ENCODE measurements at regions not wholly inside any gene's neighbourhood (a gene's known extent, or its start where the extent isn't known, plus 50 kb on each side); places are given as distances from the start of the nearest gene placed in this dataset.

DNA sequence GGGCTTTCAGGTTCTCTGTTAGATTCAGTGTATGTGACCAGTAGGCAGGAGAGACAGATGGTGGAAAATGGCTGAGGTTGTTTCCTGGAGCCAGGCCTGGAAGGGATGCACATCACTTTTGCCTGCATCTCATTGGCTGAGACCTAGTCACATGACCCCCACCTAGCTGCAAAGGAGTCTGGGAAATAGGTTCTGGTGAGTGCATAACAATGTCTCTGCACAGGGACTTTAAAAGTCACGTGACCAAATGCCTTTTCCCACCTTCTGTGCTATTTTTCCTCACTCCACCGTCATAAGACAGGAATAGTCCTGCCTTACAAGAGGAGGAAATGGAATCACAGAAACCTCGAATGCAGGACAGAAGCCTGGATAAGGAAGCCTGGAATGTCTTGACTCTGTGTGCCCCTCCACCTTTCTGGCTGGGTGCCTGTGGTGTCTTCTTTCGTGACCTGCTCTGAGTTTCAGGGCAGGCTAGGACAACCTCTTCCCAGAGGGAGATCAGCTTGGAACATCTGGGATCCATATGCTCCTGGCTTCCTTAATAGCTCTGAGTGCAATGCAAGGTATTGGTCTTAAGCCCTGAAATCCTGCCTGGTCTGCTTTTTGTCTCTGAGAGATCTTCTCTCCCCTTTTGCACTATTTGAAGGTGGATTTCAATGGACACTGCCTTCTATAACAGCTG is 139.9 kb upstream of the ZNF438 start:
- H3K27ac ChIP-seq (ENCODE audit: low read depth, low read length) = no peak overlapping the region
- POLR2A ChIA-PET = no interaction called here
- H3K27me3 Mint-ChIP-seq = peaks cover 0 to 21% (median 12%) of the 10 kb centered on the region in 5 donors
- H3K9me3 Mint-ChIP-seq = peaks cover 7 to 53% (median 17%) of the 10 kb centered on the region in 11 donors
- CTCF ChIA-PET = no interaction called here
- peaks cover 0 to 5% (median 0%) of the 10 kb centered on the region in 3 experiments for H3K9me3 ChIP-seq (ENCODE audit: control insufficient read depth in 2 of 3, low read length in 3 of 3)
- H3K36me3 ChIP-seq (ENCODE audit: control insufficient read depth in 2 of 3, insufficient read depth in 3 of 3, low read length in 3 of 3) = no peaks in the 10 kb centered on the region
- no peak overlapping the region for H3K4me3 ChIP-seq (ENCODE audit: low read length)
- no peaks in the 10 kb centered on the region for H3K4me1 ChIP-seq (ENCODE audit: control insufficient read depth in 2 of 2, insufficient read depth in 2 of 2, low read length in 2 of 2)
- DNase-seq = no peak
- no peak overlapping the region for H3K27ac Mint-ChIP-seq
- H3K4me1 Mint-ChIP-seq = no peaks in the 10 kb centered on the region
- no peak overlapping the region for H3K4me3 Mint-ChIP-seq
- intact Hi-C loops (cut with micrococcal nuclease) = no loop called here
- H3K36me3 Mint-ChIP-seq = peaks cover under 1 to 9% (median 6%) of the 10 kb centered on the region in 5 donors
- no peak for ATAC-seq
- peaks cover 0 to 1% of the 10 kb centered on the region in 2 donors for H3K27me3 ChIP-seq (ENCODE audit: control insufficient read depth in 2 of 2, insufficient read depth in 2 of 2, low read length in 2 of 2)

DNA sequence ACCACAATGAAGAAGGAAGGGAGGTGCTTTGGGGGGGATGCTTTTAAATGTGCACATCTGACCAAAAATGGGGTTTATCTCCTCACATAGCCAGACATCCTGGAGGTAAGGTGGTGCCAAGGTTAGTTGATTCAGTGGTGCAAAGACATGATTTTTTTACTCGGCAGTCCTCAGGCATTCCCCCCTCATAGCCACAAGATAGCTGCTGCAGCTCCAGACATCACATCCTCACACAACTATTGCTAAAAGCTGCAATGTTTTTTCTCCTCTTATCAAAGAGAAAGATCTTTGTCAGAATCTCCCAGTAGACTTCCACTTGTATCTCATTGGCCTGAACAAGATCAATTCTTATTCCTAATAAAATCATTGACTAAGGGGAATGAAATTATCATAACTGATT is 141.3 kb upstream of the ZNF438 start:
- Histone ChIP-seq H3K4me3 (ENCODE audit: low read length) (no peak overlapping the region), H3K36me3 (ENCODE audit: control insufficient read depth in 2 of 3, insufficient read depth in 3 of 3, low read length in 3 of 3) (no peaks in the 10 kb centered on the region), H3K27ac (ENCODE audit: low read depth, low read length) (no peak overlapping the region), H3K9me3 (ENCODE audit: control insufficient read depth in 2 of 3, low read length in 3 of 3) (peaks cover 0 to 5% (median 0%) of the 10 kb centered on the region in 3 experiments), H3K27me3 (ENCODE audit: control insufficient read depth in 2 of 2, insufficient read depth in 2 of 2, low read length in 2 of 2) (peaks cover 0 to 3% of the 10 kb centered on the region in 2 donors), H3K4me1 (ENCODE audit: control insufficient read depth in 2 of 2, insufficient read depth in 2 of 2, low read length in 2 of 2) (no peaks in the 10 kb centered on the region)
- Mint-ChIP-seq H3K4me3 (no peak overlapping the region), H3K9me3 (peaks cover 7 to 58% (median 23%) of the 10 kb centered on the region in 11 donors), H3K36me3 (peaks cover 4 to 11% (median 10%) of the 10 kb centered on the region in 5 donors), H3K27me3 (peaks cover 0 to 19% (median 10%) of the 10 kb centered on the region in 5 donors), H3K27ac (no peak overlapping the region), H3K4me1 (no peaks in the 10 kb centered on the region)
- DNase-seq (no peak), ATAC-seq (no peak)
- CTCF ChIA-PET = no interaction called here
- POLR2A ChIA-PET = no interaction called here
- intact Hi-C loops (cut with micrococcal nuclease) = no loop called here

DNA sequence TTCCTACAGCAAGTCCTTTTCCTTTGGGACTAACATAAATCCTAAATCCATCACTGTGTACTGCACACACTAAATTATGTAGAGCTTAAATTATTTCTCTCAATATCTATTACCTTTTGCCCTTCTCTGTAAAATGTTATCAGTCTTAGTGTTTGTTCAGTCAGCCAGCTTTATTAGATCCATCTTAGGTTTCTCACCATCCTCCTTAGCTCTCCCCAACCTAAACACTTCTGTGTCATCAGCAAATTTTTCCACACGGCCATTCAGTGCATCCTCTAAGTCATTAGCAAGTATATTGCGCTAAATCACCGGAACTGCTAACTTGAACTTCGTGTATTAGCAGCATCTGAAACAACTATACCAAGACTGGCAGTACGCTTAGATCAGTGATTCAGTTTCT is 142.1 kb upstream of the ZNF438 start:
- ChIA-PET CTCF (no interaction called here), POLR2A (no interaction called here)
- H3K36me3 ChIP-seq (ENCODE audit: control insufficient read depth in 2 of 3, insufficient read depth in 3 of 3, low read length in 3 of 3) = no peaks in the 10 kb centered on the region
- no peak overlapping the region for H3K4me3 ChIP-seq (ENCODE audit: low read length)
- H3K27ac Mint-ChIP-seq = no peak overlapping the region
- H3K4me1 ChIP-seq (ENCODE audit: control insufficient read depth in 2 of 2, insufficient read depth in 2 of 2, low read length in 2 of 2) = no peaks in the 10 kb centered on the region
- H3K4me1 Mint-ChIP-seq = no peaks in the 10 kb centered on the region
- peaks cover 0 to 5% (median 0%) of the 10 kb centered on the region in 3 experiments for H3K9me3 ChIP-seq (ENCODE audit: control insufficient read depth in 2 of 3, low read length in 3 of 3)
- H3K9me3 Mint-ChIP-seq = peaks cover 7 to 58% (median 23%) of the 10 kb centered on the region in 11 donors
- intact Hi-C loops (cut with micrococcal nuclease) = no loop called here
- ATAC-seq (no peak), DNase-seq (no peak)
- H3K27me3 ChIP-seq (ENCODE audit: control insufficient read depth in 2 of 2, insufficient read depth in 2 of 2, low read length in 2 of 2) = peaks cover 0 to 3% of the 10 kb centered on the region in 2 donors
- H3K36me3 Mint-ChIP-seq = peaks cover 4 to 11% (median 10%) of the 10 kb centered on the region in 5 donors
- H3K27me3 Mint-ChIP-seq = peaks cover 0 to 18% (median 8%) of the 10 kb centered on the region in 5 donors
- no peak overlapping the region for H3K27ac ChIP-seq (ENCODE audit: low read depth, low read length)
- no peak overlapping the region for H3K4me3 Mint-ChIP-seq

DNA sequence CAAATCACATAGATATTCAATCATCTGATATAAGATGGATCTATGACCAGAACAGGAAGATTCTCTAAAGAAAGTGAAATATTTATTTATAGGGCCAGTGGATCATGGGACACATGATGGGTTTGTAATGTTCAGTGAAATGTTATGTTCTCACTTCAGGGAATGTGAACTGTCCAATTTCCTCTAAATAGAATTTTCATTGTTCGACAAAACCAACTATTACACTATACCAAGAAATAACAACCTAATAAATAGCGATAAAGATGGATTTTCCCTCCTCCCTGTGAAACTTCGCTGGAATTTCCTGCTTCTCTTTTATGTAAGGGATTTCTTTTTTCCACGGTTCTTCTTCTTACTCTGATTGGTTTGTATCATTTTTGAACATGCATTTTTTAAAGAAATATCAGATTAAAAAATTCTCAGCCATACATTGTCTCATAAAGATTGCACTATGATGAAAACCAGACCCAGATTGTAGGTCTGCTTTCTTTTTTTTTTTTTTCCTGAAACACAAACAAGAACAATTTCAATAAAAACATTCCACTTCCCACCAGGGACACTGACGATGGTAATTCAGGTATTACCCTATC is 139.8 kb upstream of the ZEB1 start:
- no peaks in the 10 kb centered on the region for H3K4me1 ChIP-seq (ENCODE audit: control insufficient read depth in 2 of 2, insufficient read depth in 2 of 2, low read length in 2 of 2)
- peaks cover 0 to 3% of the 10 kb centered on the region in 2 donors for H3K27me3 ChIP-seq (ENCODE audit: control insufficient read depth in 2 of 2, insufficient read depth in 2 of 2, low read length in 2 of 2)
- ChIA-PET CTCF (no interaction called here), POLR2A (no interaction called here)
- H3K27ac ChIP-seq (ENCODE audit: low read depth, low read length) = no peak overlapping the region
- Mint-ChIP-seq H3K9me3 (peaks cover 4 to 26% (median 14%) of the 10 kb centered on the region in 11 donors), H3K27me3 (peaks cover 0 to 11% (median 7%) of the 10 kb centered on the region in 5 donors), H3K4me1 (no peaks in the 10 kb centered on the region), H3K27ac (no peak overlapping the region), H3K4me3 (no peak overlapping the region), H3K36me3 (peaks cover 4 to 11% (median 7%) of the 10 kb centered on the region in 5 donors)
- intact Hi-C loops (cut with micrococcal nuclease) = no loop called here
- no peaks in the 10 kb centered on the region for H3K36me3 ChIP-seq (ENCODE audit: control insufficient read depth in 2 of 3, insufficient read depth in 3 of 3, low read length in 3 of 3)
- H3K9me3 ChIP-seq (ENCODE audit: control insufficient read depth in 2 of 3, low read length in 3 of 3) = no peaks in the 10 kb centered on the region
- H3K4me3 ChIP-seq (ENCODE audit: low read length) = no peak overlapping the region
- no peak for ATAC-seq
- DNase-seq = no peak

DNA sequence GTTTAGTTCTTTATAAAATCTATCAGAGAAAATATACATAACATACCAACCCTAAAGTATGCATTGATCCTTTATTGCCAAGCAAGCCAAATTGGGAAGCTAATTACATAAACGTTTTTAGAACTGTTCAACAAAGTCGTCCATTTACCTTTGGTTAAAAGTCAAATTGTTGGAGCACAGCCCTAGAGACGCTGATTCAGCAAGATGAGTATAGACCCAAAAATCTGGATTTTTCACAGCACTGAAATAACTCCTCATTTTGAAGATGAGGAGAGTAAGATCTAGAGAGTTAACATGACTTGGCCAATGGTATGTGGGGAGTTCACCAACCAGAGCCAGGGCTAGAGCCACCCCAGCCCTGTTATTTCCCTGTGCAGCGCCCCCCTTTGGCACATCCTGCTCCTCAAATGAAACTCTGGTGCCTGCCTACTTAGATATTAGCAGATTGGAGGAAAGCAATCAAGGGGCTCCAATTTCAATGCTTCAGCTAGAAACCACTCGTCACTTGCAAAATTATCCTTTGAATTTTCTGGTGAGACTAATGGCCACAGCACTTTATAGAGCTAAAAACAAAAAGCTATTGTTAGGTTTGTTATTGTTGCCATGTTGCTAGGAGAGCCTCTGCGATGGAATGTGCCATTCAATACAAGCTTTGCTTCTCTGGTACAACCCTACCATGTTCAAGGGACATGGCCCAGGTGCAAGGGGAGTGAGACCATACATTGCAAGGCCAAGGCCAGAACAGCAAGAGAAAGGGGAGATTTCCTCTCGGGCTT is 132.6 kb upstream of the ZEB1 start:
- no peaks in the 10 kb centered on the region for H3K9me3 ChIP-seq (ENCODE audit: control insufficient read depth in 2 of 3, low read length in 3 of 3)
- intact Hi-C loops (cut with micrococcal nuclease) = no loop called here
- no peak overlapping the region for H3K27ac Mint-ChIP-seq
- no peaks in the 10 kb centered on the region for H3K36me3 Mint-ChIP-seq
- H3K27ac ChIP-seq (ENCODE audit: low read depth, low read length) = no peak overlapping the region
- no peak for ATAC-seq
- POLR2A ChIA-PET = no interaction called here
- no peak for DNase-seq
- H3K4me3 ChIP-seq (ENCODE audit: low read length) = no peak overlapping the region
- peaks cover 0 to 2% (median 0%) of the 10 kb centered on the region in 11 donors for H3K9me3 Mint-ChIP-seq
- no peaks in the 10 kb centered on the region for H3K4me1 ChIP-seq (ENCODE audit: control insufficient read depth in 2 of 2, insufficient read depth in 2 of 2, low read length in 2 of 2)
- H3K4me1 Mint-ChIP-seq = peaks cover 0 to 8% (median 0%) of the 10 kb centered on the region in 7 donors
- H3K36me3 ChIP-seq (ENCODE audit: control insufficient read depth in 2 of 3, insufficient read depth in 3 of 3, low read length in 3 of 3) = no peaks in the 10 kb centered on the region
- H3K4me3 Mint-ChIP-seq = no peak overlapping the region
- no peaks in the 10 kb centered on the region for H3K27me3 Mint-ChIP-seq
- no peaks in the 10 kb centered on the region for H3K27me3 ChIP-seq (ENCODE audit: control insufficient read depth in 2 of 2, insufficient read depth in 2 of 2, low read length in 2 of 2)
- CTCF ChIA-PET = no interaction called here

DNA sequence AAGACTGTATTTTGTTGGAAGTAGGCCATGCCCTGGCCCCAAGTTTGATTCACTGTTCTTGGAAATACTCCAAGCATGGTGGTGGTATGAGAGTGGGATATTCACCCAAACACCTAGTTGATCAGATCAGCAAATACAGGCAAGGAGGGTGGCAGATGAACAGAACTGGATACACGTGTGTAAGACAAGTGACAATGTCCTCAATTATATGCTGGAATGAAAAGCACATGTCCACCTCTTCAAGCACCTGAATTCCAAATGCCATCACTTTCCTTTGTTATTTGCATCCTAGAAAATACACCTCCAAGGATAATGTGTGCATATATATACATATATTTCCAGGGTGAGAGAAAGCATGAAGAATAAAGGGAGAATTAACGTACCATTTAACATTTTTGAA is 131.8 kb upstream of the ZEB1 start:
- no peak overlapping the region for H3K4me3 Mint-ChIP-seq
- no peak for ATAC-seq
- H3K27me3 Mint-ChIP-seq = peaks cover 0 to 3% (median 0%) of the 10 kb centered on the region in 5 donors
- peaks cover 0 to 2% (median 0%) of the 10 kb centered on the region in 11 donors for H3K9me3 Mint-ChIP-seq
- Histone ChIP-seq H3K4me3 (ENCODE audit: low read length) (no peak overlapping the region), H3K27me3 (ENCODE audit: control insufficient read depth in 2 of 2, insufficient read depth in 2 of 2, low read length in 2 of 2) (no peaks in the 10 kb centered on the region), H3K9me3 (ENCODE audit: control insufficient read depth in 2 of 3, low read length in 3 of 3) (no peaks in the 10 kb centered on the region), H3K36me3 (ENCODE audit: control insufficient read depth in 2 of 3, insufficient read depth in 3 of 3, low read length in 3 of 3) (no peaks in the 10 kb centered on the region), H3K27ac (ENCODE audit: low read depth, low read length) (no peak overlapping the region), H3K4me1 (ENCODE audit: control insufficient read depth in 2 of 2, insufficient read depth in 2 of 2, low read length in 2 of 2) (no peaks in the 10 kb centered on the region)
- no peak overlapping the region for H3K27ac Mint-ChIP-seq
- no peak for DNase-seq
- peaks cover 0 to 8% (median 0%) of the 10 kb centered on the region in 7 donors for H3K4me1 Mint-ChIP-seq
- intact Hi-C loops (cut with micrococcal nuclease) = no loop called here
- no peaks in the 10 kb centered on the region for H3K36me3 Mint-ChIP-seq
- ChIA-PET CTCF (no interaction called here), POLR2A (no interaction called here)
